HEK293 (cell line): ENCODE measurements at regions not wholly inside any gene's neighbourhood (a gene's known extent, or its start where the extent isn't known, plus 50 kb on each side); places are given as distances from the start of the nearest gene placed in this dataset.

Experiments
- CTCF ChIA-PET: fragments of 350-600 bp; formaldehyde crosslinking; extraction: SDS; loops from one replicate; lab custom pipeline; 2021; ENCODE audit warnings: antibody characterized with exemption; lab: Yijun Ruan, JAX
- POLR2A ChIA-PET: fragments of 300-600 bp; formaldehyde crosslinking; extraction: SDS; loops from one replicate; lab custom pipeline; 2020; ENCODE audit warnings: antibody characterized with exemption, inconsistent platforms; lab: Yijun Ruan, JAX
- H3K27ac ChIP-seq: fragments of 200-500 bp; sonication (Bioruptor generic); 2 replicates; pipeline ENCODE4 v1.5.1; 2014; ENCODE audit warnings: low read depth, low read length, control low read depth, inconsistent platforms; ENCODE audit errors: extremely low read depth
- H3K36me3 ChIP-seq, 2 experiments: fragments of 200-500 bp in 1 of 2; sonication (Bioruptor generic) in 1 of 2; 1 replicate in 1 of 2; 2 replicates in 1 of 2; pipeline ENCODE4 v1.5.1; 2014 to 2017; ENCODE audit warnings: inconsistent platforms in 2 of 2, low read length in 2 of 2; ENCODE audit not compliant: control insufficient read depth in 2 of 2, insufficient read depth in 1 of 2
- H3K4me1 ChIP-seq: fragments of 200-500 bp; sonication (Bioruptor generic); 2 replicates; pipeline ENCODE4 v1.5.1; 2014; ENCODE audit warnings: mild to moderate bottlenecking, low read length, inconsistent platforms; ENCODE audit not compliant: control insufficient read depth, insufficient read depth
- H3K4me3 ChIP-seq: 2 replicates; pipeline ENCODE4 v1.5.1; 2011; ENCODE audit warnings: low read depth, mild to moderate bottlenecking, control low read depth, low read length, moderate library complexity
- H3K9me3 ChIP-seq: fragments of 200-500 bp; sonication (Bioruptor generic); 2 replicates; pipeline ENCODE4 v1.5.1; 2014; ENCODE audit warnings: low read depth, low read length, inconsistent platforms; ENCODE audit not compliant: control insufficient read depth, insufficient read depth
- EGR2 ChIP-seq: fragments of 450-650 bp; formaldehyde crosslinking; IDR thresholded peaks from 2 replicates; pipeline ENCODE4 v1.5.1; 2016; ENCODE audit warnings: low read depth, missing biosample characterization, missing genetic modification characterization
- FEZF1 ChIP-seq: fragments of 450-650 bp; formaldehyde crosslinking; IDR thresholded peaks from 2 replicates; pipeline ENCODE4 v1.5.1; 2016; ENCODE audit warnings: missing biosample characterization, missing genetic modification characterization
- GLIS2 ChIP-seq: fragments of 450-650 bp; formaldehyde crosslinking; IDR thresholded peaks from 2 replicates; pipeline ENCODE4 v1.5.1; 2016; ENCODE audit warnings: missing biosample characterization, missing genetic modification characterization
- KLF10 ChIP-seq: fragments of 450-650 bp; IDR thresholded peaks from 2 replicates; pipeline ENCODE4 v1.5.1; 2018; ENCODE audit warnings: missing biosample characterization, mild to moderate bottlenecking, missing genetic modification characterization
- KLF17 ChIP-seq: fragments of 450-650 bp; formaldehyde crosslinking; IDR thresholded peaks from 2 replicates; pipeline ENCODE4 v1.5.1; 2016; ENCODE audit warnings: missing biosample characterization, missing genetic modification characterization
- MZF1 ChIP-seq: fragments of 450-650 bp; formaldehyde crosslinking; IDR thresholded peaks from 2 replicates; pipeline ENCODE4 v1.5.1; 2017; ENCODE audit warnings: missing biosample characterization, missing genetic modification characterization, borderline replicate concordance
- PATZ1 ChIP-seq: fragments of 450-650 bp; formaldehyde crosslinking; IDR thresholded peaks from 2 replicates; pipeline ENCODE4 v1.5.1; 2016; ENCODE audit warnings: missing biosample characterization, missing genetic modification characterization
- TRIM28 ChIP-seq: IDR thresholded peaks from 2 replicates; pipeline ENCODE4 v1.6.1; 2011; ENCODE audit warnings: low read length, control low read depth, borderline replicate concordance
- ZBTB21 ChIP-seq: fragments of 450-650 bp; formaldehyde crosslinking; IDR thresholded peaks from 2 replicates; pipeline ENCODE4 v1.5.1; 2017; ENCODE audit warnings: missing biosample characterization, missing genetic modification characterization
- ZBTB8A ChIP-seq: fragments of 450-650 bp; formaldehyde crosslinking; IDR thresholded peaks from 2 replicates; pipeline ENCODE4 v1.5.1; 2016; ENCODE audit warnings: missing biosample characterization, missing genetic modification characterization
- ZFP3 ChIP-seq: fragments of 450-650 bp; formaldehyde crosslinking; IDR thresholded peaks from 2 replicates; pipeline ENCODE4 v1.5.1; 2016; ENCODE audit warnings: low read depth, missing biosample characterization, missing genetic modification characterization
- ZFP37 ChIP-seq: fragments of 450-650 bp; formaldehyde crosslinking; IDR thresholded peaks from 2 replicates; pipeline ENCODE4 v1.5.1; 2016; ENCODE audit warnings: missing biosample characterization, missing genetic modification characterization
- ZNF132 ChIP-seq: fragments of 450-650 bp; formaldehyde crosslinking; IDR thresholded peaks from 2 replicates; pipeline ENCODE4 v1.5.1; 2017; ENCODE audit warnings: missing biosample characterization, missing genetic modification characterization, borderline replicate concordance
- ZNF175 ChIP-seq: fragments of 450-650 bp; formaldehyde crosslinking; IDR thresholded peaks from 2 replicates; pipeline ENCODE4 v1.5.1; 2016; ENCODE audit warnings: missing biosample characterization, missing genetic modification characterization
- ZNF239 ChIP-seq: fragments of 450-650 bp; formaldehyde crosslinking; IDR thresholded peaks from 2 replicates; pipeline ENCODE4 v1.5.1; 2016; ENCODE audit warnings: missing biosample characterization, missing genetic modification characterization
- ZNF366 ChIP-seq: fragments of 450-650 bp; formaldehyde crosslinking; conservative IDR thresholded peaks from 2 replicates; pipeline ENCODE4 v1.5.1; 2016; ENCODE audit warnings: missing biosample characterization, missing genetic modification characterization
- ZNF514 ChIP-seq: fragments of 450-650 bp; formaldehyde crosslinking; IDR thresholded peaks from 2 replicates; pipeline ENCODE4 v1.5.1; 2016; ENCODE audit warnings: missing biosample characterization, missing genetic modification characterization
- ZNF571 ChIP-seq: fragments of 450-650 bp; formaldehyde crosslinking; IDR thresholded peaks from 2 replicates; pipeline ENCODE4 v1.5.0; 2017; ENCODE audit warnings: missing biosample characterization, missing genetic modification characterization
- ZNF629 ChIP-seq: fragments of 450-650 bp; formaldehyde crosslinking; IDR thresholded peaks from 2 replicates; pipeline ENCODE4 v1.5.1; 2017; ENCODE audit warnings: missing biosample characterization, missing genetic modification characterization
- ZSCAN4 ChIP-seq: fragments of 450-650 bp; formaldehyde crosslinking; IDR thresholded peaks from 2 replicates; pipeline ENCODE4 v1.5.1; 2017; ENCODE audit warnings: missing biosample characterization, missing genetic modification characterization
- TF ChIP-seq, protein P1 (sequence below): fragments of 450-650 bp; formaldehyde crosslinking; IDR thresholded peaks from 2 replicates; pipeline ENCODE4 v1.5.1; 2017; ENCODE audit warnings: missing biosample characterization, missing genetic modification characterization
- TF ChIP-seq, protein P2 (sequence below): fragments of 450-650 bp; formaldehyde crosslinking; IDR thresholded peaks from 2 replicates; pipeline ENCODE4 v1.5.1; 2016; ENCODE audit warnings: missing biosample characterization, missing genetic modification characterization, borderline replicate concordance

DNA sequence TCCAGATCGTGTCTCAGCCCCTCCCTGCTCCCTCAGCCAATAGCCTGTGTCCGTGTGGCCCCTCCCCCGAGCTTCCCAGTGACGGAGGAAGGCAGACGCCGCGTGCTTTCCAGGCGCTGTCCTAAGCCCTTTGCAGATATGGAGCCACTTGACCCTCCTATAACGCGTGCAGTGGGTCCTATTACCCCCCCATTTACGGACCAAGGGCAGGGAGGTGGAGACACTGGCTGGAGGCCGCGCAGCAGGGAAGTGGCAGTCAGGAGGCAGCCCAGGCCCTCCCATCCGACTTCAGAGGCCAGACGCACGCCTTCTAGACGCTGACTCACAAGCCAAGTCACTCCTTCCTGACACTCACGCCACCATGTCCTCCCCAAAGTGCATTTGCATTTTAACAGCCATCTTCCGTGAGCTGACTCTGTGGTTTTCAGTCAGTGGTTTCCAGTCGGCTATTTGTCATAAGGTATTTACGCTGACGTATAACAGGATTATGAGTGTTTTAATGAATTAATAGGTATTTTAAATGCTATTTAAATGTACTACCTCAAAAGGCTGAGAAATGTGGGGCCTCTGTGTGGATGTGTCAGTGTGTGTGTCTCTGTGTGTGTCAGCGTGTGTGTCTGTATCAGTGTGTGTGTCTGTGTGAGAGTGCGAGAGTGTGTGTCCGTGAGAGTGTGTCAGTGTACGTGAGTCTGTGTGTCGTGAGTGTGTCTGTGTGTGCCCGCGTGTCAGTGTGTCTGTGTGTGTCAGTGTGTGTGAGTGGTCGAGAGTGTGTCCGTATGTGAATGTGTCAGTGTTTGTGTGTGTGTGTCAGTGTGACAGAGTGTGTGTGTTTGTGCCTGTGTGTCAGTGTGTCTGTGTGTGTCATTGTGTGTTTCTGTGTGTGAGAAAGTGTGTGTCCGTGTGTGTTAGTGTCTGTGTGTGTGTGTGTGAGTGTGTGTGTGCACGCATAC, 92.0 kb upstream of the INSIG1 start (continued):
- TF ChIP-seq ZFP37 (peak; percentile 28; the same call in 1 of the 2 replicates), ZFP3 (no peak)

- ChIA-PET CTCF (interaction anchor here (1.0 to 1.3 kb wide), 2 partner anchors 23 to 138 kb away, joined by 4 to 6 read pairs; no protein-coding TSS in a partner anchor), POLR2A (interaction anchor here (1.1 to 2.6 kb wide), 3 partner anchors 8 to 24 kb away, joined by 4 to 19 read pairs (median 9); no protein-coding TSS in a partner anchor)
- peak overlapping the region; percentile 38 for H3K4me3 ChIP-seq
- H3K4me1 ChIP-seq: no peaks in the 10 kb centered on the region
- no peaks in the 10 kb centered on the region for H3K9me3 ChIP-seq
- H3K27ac ChIP-seq: peak overlapping the region; percentile 61
- no peaks in the 10 kb centered on the region for H3K36me3 ChIP-seq
- TF ChIP-seq KLF17: peak; percentile 55
- no peak for TF ChIP-seq ZNF239 (tag by site-specific recombination)
- no peak for TF ChIP-seq ZNF175 (tag by site-specific recombination)
- peak; percentile 63; the same call in 1 of the 2 replicates for TF ChIP-seq ZBTB21 (tag by site-specific recombination)
- TF ChIP-seq FEZF1: no peak
- TF ChIP-seq ZNF629 (tag by site-specific recombination): peak; percentile 86
- TF ChIP-seq GLIS2 (tag by site-specific recombination): peak; percentile 66
- peak; percentile 66; the same call in 1 of the 2 replicates for TF ChIP-seq TRIM28
- TF ChIP-seq ZNF514 (tag by site-specific recombination): no peak
- no peak for TF ChIP-seq ZNF571 (tag by site-specific recombination)
- TF ChIP-seq ZSCAN4 (tag by site-specific recombination): no peak
- peak; percentile 69 for TF ChIP-seq KLF10 (tag by site-specific recombination)
- TF ChIP-seq, protein P1, sequence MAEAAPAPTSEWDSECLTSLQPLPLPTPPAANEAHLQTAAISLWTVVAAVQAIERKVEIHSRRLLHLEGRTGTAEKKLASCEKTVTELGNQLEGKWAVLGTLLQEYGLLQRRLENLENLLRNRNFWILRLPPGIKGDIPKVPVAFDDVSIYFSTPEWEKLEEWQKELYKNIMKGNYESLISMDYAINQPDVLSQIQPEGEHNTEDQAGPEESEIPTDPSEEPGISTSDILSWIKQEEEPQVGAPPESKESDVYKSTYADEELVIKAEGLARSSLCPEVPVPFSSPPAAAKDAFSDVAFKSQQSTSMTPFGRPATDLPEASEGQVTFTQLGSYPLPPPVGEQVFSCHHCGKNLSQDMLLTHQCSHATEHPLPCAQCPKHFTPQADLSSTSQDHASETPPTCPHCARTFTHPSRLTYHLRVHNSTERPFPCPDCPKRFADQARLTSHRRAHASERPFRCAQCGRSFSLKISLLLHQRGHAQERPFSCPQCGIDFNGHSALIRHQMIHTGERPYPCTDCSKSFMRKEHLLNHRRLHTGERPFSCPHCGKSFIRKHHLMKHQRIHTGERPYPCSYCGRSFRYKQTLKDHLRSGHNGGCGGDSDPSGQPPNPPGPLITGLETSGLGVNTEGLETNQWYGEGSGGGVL: peak; percentile 55
- TF ChIP-seq ZNF366: peak; percentile 66
- peak; percentile 85 for TF ChIP-seq MZF1 (tag by site-specific recombination)
- TF ChIP-seq, protein P2, sequence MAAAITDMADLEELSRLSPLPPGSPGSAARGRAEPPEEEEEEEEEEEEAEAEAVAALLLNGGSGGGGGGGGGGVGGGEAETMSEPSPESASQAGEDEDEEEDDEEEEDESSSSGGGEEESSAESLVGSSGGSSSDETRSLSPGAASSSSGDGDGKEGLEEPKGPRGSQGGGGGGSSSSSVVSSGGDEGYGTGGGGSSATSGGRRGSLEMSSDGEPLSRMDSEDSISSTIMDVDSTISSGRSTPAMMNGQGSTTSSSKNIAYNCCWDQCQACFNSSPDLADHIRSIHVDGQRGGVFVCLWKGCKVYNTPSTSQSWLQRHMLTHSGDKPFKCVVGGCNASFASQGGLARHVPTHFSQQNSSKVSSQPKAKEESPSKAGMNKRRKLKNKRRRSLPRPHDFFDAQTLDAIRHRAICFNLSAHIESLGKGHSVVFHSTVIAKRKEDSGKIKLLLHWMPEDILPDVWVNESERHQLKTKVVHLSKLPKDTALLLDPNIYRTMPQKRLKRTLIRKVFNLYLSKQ (tag by site-specific recombination): no peak
- 0 out of 2 replicates have a peak, but pooled peaks have one; percentile 18 for TF ChIP-seq ZBTB8A (tag by site-specific recombination)
- TF ChIP-seq PATZ1 (tag by site-specific recombination): peak; percentile 51; the same call in 1 of the 2 replicates
- peak; percentile 22; the same call in 1 of the 2 replicates for TF ChIP-seq EGR2
- TF ChIP-seq ZNF132 (tag by site-specific recombination): no peak
Measured at GRCh38 chr7:155206318-155207020, 91.2 kb upstream of the INSIG1 start.
